HG02623 (cell line): ENCODE measurements at regions not wholly inside any gene's neighbourhood (a gene's known extent, or its start where the extent isn't known, plus 50 kb on each side); places are given as distances from the start of the nearest gene placed in this dataset.
"Not testable (repeated sequence)": the region's sequence is repeated elsewhere in the genome, so short reads cannot be mapped to it uniquely, and the experiment has no call there.

Experiments
- ATAC-seq: cut with Tn5 transposase; IDR thresholded peaks from one replicate; pipeline ENCODE4 v1.9.1; 2021; ENCODE audit warnings: moderate library complexity; ENCODE audit not compliant: unreplicated experiment

- ATAC-seq: no peak
Observed at GRCh38 chr5:89191374-89191773, 308.4 kb upstream of the MEF2C start.

GRCh38 chr5:89190515-89191265 is 307.7 kb upstream of the MEF2C start:
- no peak for ATAC-seq

GRCh38 chr5:89187883-89188465 is 305.0 kb upstream of the MEF2C start:
- ATAC-seq: no peak

- ATAC-seq: no peak
Observed at GRCh38 chr5:89187268-89187667, 304.3 kb upstream of the MEF2C start.

- ATAC-seq: no peak
Observed at GRCh38 chr5:89181546-89181945, 298.6 kb upstream of the MEF2C start.

GRCh38 chr5:89179731-89180130 is 296.7 kb upstream of the MEF2C start:
- ATAC-seq: no peak

GRCh38 chr5:89178541-89178940 is 295.6 kb upstream of the MEF2C start:
- no peak for ATAC-seq

- ATAC-seq: no peak
Observed at GRCh38 chr5:89173528-89173927, 290.5 kb upstream of the MEF2C start.

- peak; percentile 81 for ATAC-seq
Observed at GRCh38 chr5:89168766-89169165, 285.8 kb upstream of the MEF2C start.

- not testable (repeated sequence) for ATAC-seq
Observed at GRCh38 chr5:89164703-89165102, 281.7 kb upstream of the MEF2C start.

GRCh38 chr5:89156226-89156625 is 273.2 kb upstream of the MEF2C start:
- no peak for ATAC-seq

GRCh38 chr5:89147031-89147430 is 264.0 kb upstream of the MEF2C start:
- ATAC-seq: no peak

- no peak for ATAC-seq
Observed at GRCh38 chr5:89137148-89137547, 254.2 kb upstream of the MEF2C start.

- ATAC-seq: no peak
Observed at GRCh38 chr5:89133975-89134374, 251.0 kb upstream of the MEF2C start.

- no peak for ATAC-seq
Observed at GRCh38 chr5:89133129-89133528, 250.1 kb upstream of the MEF2C start.

- ATAC-seq: no peak
Observed at GRCh38 chr5:89130851-89131250, 247.9 kb upstream of the MEF2C start.

GRCh38 chr5:89129941-89130340 is 247.0 kb upstream of the MEF2C start:
- ATAC-seq: no peak

GRCh38 chr5:89128906-89129625 is 246.1 kb upstream of the MEF2C start:
- no peak for ATAC-seq

- no peak for ATAC-seq
Observed at GRCh38 chr5:89128092-89128491, 245.1 kb upstream of the MEF2C start.

- no peak for ATAC-seq
Observed at GRCh38 chr5:89127191-89127590, 244.2 kb upstream of the MEF2C start.

- no peak for ATAC-seq
Observed at GRCh38 chr5:89125372-89125771, 242.4 kb upstream of the MEF2C start.

GRCh38 chr5:89123581-89123980 is 240.6 kb upstream of the MEF2C start:
- ATAC-seq: no peak
